ENCODE measurements at regions not wholly inside any gene's neighbourhood (a gene's known extent, or its start where the extent isn't known, plus 50 kb on each side); places are given as distances from the start of the nearest gene placed in this dataset.

DNA sequence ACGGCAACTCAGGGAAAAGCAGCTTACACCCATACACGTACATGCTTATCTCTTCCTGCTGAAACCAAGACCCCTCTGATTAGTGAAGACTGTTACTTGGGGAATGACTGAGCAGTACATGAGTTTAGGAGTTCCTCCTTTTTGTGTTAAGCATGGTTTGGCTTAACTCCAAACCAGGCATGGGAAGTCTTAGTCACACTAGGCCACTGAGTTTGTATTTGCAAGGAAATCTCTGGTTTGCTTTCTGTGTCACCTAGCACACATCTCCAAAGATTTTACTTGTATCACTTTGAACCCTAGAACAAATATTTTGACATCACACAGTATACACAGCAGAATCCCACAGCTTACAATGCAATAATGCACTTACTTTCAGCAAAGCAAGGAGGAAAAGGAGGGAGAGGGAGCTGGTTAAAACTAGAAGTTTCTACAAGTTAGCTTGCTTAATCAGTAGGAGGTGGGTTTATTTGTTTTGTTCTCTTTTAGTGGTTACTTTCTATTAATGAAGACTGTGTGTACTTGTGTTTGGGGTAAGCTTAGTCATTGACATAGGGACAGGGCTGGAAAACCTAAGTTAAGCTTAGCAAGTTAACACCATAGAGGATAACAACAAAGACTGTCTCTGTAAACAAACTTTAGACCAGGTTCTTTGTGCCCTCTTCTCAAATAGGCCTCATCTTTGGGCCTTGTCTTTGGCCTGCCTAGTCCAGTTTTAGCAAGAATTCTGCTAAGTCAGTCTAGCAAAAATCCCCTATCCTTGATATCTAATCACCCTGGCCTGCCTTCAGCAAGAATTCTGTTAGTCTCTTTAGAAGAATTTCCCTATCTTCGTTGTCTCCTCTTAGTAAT is 219.4 kb downstream of the MREG start:
- CTCF ChIA-PET (ENCODE audit: partially characterized antibody) = interaction anchor here (0.5 to 6.6 kb wide), 33 partner anchors 8 to 341 kb away, joined by 3 to 62 read pairs (median 4); no protein-coding TSS in a partner anchor
- H2AFZ ChIP-seq (ENCODE audit: low read length) = peak overlapping the region; percentile 47; the same call in 1 of the 2 replicates

More for the DNA sequence above, 219.4 kb downstream of the MREG start:
- H2BK5ac ChIP-seq (ENCODE audit: low read depth, low read length) = no peak overlapping the region
- H2BK20ac ChIP-seq (ENCODE audit: low read length) = no peak overlapping the region
- no peak for DNase-seq (ENCODE audit: low read depth in 1 of 2, low spot score in 2 of 2)
- H3K4ac ChIP-seq (replicated peaks; ENCODE audit: insufficient read length, low read depth, low read length) = no peak overlapping the region
- no peak overlapping the region for H3K4me2 ChIP-seq (ENCODE audit: insufficient read depth in 1 of 2, low read depth in 2 of 2, low read length in 2 of 2)
- no peak overlapping the region for H3K18ac ChIP-seq (ENCODE audit: extremely low read depth, low read length)
- no peaks in the 10 kb centered on the region for H3K79me1 ChIP-seq (ENCODE audit: low read depth, low read length)
- no peak overlapping the region for H4K8ac ChIP-seq (ENCODE audit: extremely low read depth, insufficient read depth, low read length)
- H2AK5ac ChIP-seq (ENCODE audit: low read depth, low read length) = no peak overlapping the region
- POLR2A ChIA-PET (ENCODE audit: partially characterized antibody) = no interaction called here
- no peak overlapping the region for H2BK15ac ChIP-seq (ENCODE audit: low read length)
- no peak overlapping the region for H3K4me3 ChIP-seq (ENCODE audit: extremely low read depth in 1 of 4, insufficient read depth in 2 of 4, low read depth in 3 of 4, low read length in 4 of 4)
- no peak overlapping the region for H2BK120ac ChIP-seq (replicated peaks; ENCODE audit: low read depth, low read length)
- no peaks in the 10 kb centered on the region for H4K20me1 ChIP-seq (replicated peaks in 1 of 2; ENCODE audit: control insufficient read depth in 1 of 2, insufficient read depth in 2 of 2, low read length in 2 of 2)
- no peak overlapping the region for H4K91ac ChIP-seq (replicated peaks; ENCODE audit: insufficient read length, low read length)
- no peak overlapping the region for H3K14ac ChIP-seq (ENCODE audit: insufficient read length)
- H3K36me3 ChIP-seq (ENCODE audit: control insufficient read depth in 2 of 4, insufficient read depth in 4 of 4, low read length in 3 of 4) = no peaks in the 10 kb centered on the region
- H2BK12ac ChIP-seq (ENCODE audit: low read depth, low read length) = no peak overlapping the region
- H3K79me2 ChIP-seq (ENCODE audit: control insufficient read depth in 1 of 2, insufficient read depth in 2 of 2, low read length in 2 of 2) = no peaks in the 10 kb centered on the region
- WGBS, 2 experiments (ENCODE audit: extremely low coverage in 1 of 2, insufficient coverage in 1 of 2, insufficient read length in 1 of 2, insufficient replicate concordance in 2 of 2, low coverage in 1 of 2, low lambda C conversion rate in 2 of 2, missing lambda C conversion rate in 1 of 2) = 87% methylated on average over 3 of the region's 3 CpGs; no CpG with 5 or more reads in 1 of the 2 experiments
- H3K4me1 ChIP-seq (replicated peaks in 1 of 4; ENCODE audit: control insufficient read depth in 3 of 4, insufficient read depth in 4 of 4, low read length in 3 of 4) = no peaks in the 10 kb centered on the region; a peak in 1 of 7 replicates
- no peaks in the 10 kb centered on the region for H3K23me2 ChIP-seq (ENCODE audit: low read depth, low read length)
- no peak overlapping the region for H3K27ac ChIP-seq (ENCODE audit: low read depth, low read length)
- no peak overlapping the region for H3K9ac ChIP-seq (replicated peaks in 1 of 4; ENCODE audit: extremely low read depth in 1 of 4, low read depth in 3 of 4, low read length in 3 of 4)
- H4K5ac ChIP-seq (ENCODE audit: insufficient read length, low read depth, low read length) = no peak overlapping the region
- no peak overlapping the region for H3K56ac ChIP-seq (replicated peaks; ENCODE audit: insufficient read length, low read depth, low read length)
- H3K27me3 ChIP-seq (replicated peaks in 1 of 4; ENCODE audit: control insufficient read depth in 3 of 4, extremely low read depth in 1 of 4, insufficient read depth in 3 of 4, low read length in 3 of 4) = no peaks in the 10 kb centered on the region
- no peaks in the 10 kb centered on the region for H3K9me3 ChIP-seq (ENCODE audit: insufficient read depth in 2 of 2, low read depth in 1 of 2, low read length in 1 of 2)
- FAIRE-seq = no peak
- H3K23ac ChIP-seq (ENCODE audit: insufficient read length) = no peak overlapping the region
- no peak for TF ChIP-seq BCL11A (IDR thresholded peaks at IDR 0.05; ENCODE audit: low read depth in 2 of 2, low read length in 2 of 2)
- no peak for TF ChIP-seq TCF12 (IDR thresholded peaks at IDR 0.05; ENCODE audit: low read depth, low read length)
- TF ChIP-seq KDM4A (IDR thresholded peaks at IDR 0.05; ENCODE audit: low read depth, low read length, severe bottlenecking) = no peak

Data from H1 (cell line).